ENCODE measurements at regions not wholly inside any gene's neighbourhood (a gene's known extent, or its start where the extent isn't known, plus 50 kb on each side); places are given as distances from the start of the nearest gene placed in this dataset.
"Not testable (repeated sequence)": the region's sequence is repeated elsewhere in the genome, so short reads cannot be mapped to it uniquely, and the experiment has no call there.

- H4K20me1 ChIP-seq (ENCODE audit: control insufficient read depth, insufficient read depth, insufficient read length), result no peaks in the 10 kb centered on the region
- no peak overlapping the region for H2BK12ac ChIP-seq (ENCODE audit: insufficient read length, low read depth, low read length)
- no peak overlapping the region for H2BK15ac ChIP-seq (ENCODE audit: low read depth, low read length)
Measured at GRCh38 chr19:28539759-28540158, 673.2 kb downstream of the UQCRFS1 start.

DNA sequence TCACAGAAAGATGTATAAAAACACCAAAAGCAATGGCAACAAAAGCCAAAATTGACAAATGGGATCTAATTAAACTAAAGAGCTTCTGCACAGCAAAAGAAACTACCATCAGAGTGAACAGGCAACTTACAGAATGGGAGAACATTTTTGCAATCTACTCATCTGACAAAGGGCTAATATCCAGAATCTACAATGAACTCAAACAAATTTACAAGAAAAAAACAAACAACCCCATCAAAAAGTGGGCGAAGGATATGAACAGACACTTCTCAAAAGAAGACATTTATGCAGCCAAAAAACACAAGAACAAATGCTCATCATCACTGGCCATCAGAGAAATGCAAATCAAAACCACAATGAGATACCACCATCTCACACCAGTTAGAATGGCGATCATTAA lies 674.4 kb downstream of the UQCRFS1 start:
- H3K79me1 ChIP-seq (ENCODE audit: insufficient read depth, low read depth, low read length, poor library complexity, severe bottlenecking); H2BK12ac ChIP-seq (ENCODE audit: insufficient read length, low read depth, low read length); H3K4me1 Mint-ChIP-seq; H3K9ac ChIP-seq (ENCODE audit: extremely low read depth, insufficient read length, low read length); H3K27me3 ChIP-seq (ENCODE audit: insufficient read depth, low read length); H3K23me2 ChIP-seq (ENCODE audit: insufficient read length, low read depth, low read length, poor library complexity, severe bottlenecking); H4K5ac ChIP-seq (ENCODE audit: insufficient read length, low read depth, low read length); H3K18ac ChIP-seq (ENCODE audit: insufficient read length, low read depth, low read length); H3K27ac Mint-ChIP-seq; H3K36me3 Mint-ChIP-seq (ENCODE audit: insufficient read depth in 1 of 3, low read depth in 3 of 3); H2AFZ ChIP-seq (ENCODE audit: low read length); H3K23ac ChIP-seq (ENCODE audit: insufficient read length, low read depth, low read length); H4K20me1 ChIP-seq (ENCODE audit: control insufficient read depth, insufficient read depth, insufficient read length); H3K14ac ChIP-seq (ENCODE audit: insufficient read depth, low read length); H2BK20ac ChIP-seq (ENCODE audit: low read depth, low read length, poor library complexity, severe bottlenecking); H4K8ac ChIP-seq (replicated peaks; ENCODE audit: insufficient read length, low read depth, low read length); H2BK120ac ChIP-seq (ENCODE audit: low read depth, low read length, poor library complexity, severe bottlenecking); H3K4me3 Mint-ChIP-seq; H3K79me2 ChIP-seq (ENCODE audit: insufficient read depth, low read length); H3K56ac ChIP-seq (ENCODE audit: insufficient read length, low read depth, low read length); H4K91ac ChIP-seq (ENCODE audit: insufficient read length, low read depth, low read length); H2BK5ac ChIP-seq (ENCODE audit: insufficient read length, low read length); H2BK15ac ChIP-seq (ENCODE audit: low read depth, low read length); H3T11ph ChIP-seq (ENCODE audit: low read length); H3K4ac ChIP-seq (ENCODE audit: low read depth, low read length); H3K4me2 ChIP-seq (ENCODE audit: insufficient read depth, insufficient read length, low read length); H3K27ac ChIP-seq (ENCODE audit: insufficient read length, low read depth, low read length); H3K9me3 ChIP-seq (ENCODE audit: control insufficient read depth, low read depth, low read length); DNase-seq; H3K27me3 Mint-ChIP-seq (ENCODE audit: low read depth); H3K4me1 ChIP-seq (ENCODE audit: insufficient read depth, low read length); H2AK5ac ChIP-seq (ENCODE audit: insufficient read length, low read length): not testable (repeated sequence)
- WGBS (ENCODE audit: extremely low coverage, insufficient read length, low lambda C conversion rate), result no CpG with 5 or more reads among the region's 2 CpGs
- H3K9me3 Mint-ChIP-seq, result peaks cover 13 to 17% of the 10 kb centered on the region in 2 experiments

More at GRCh38 chr19:28539759-28540158, 673.2 kb downstream of the UQCRFS1 start:
- H3K27ac Mint-ChIP-seq, result no peak overlapping the region
- no peak overlapping the region for H3K18ac ChIP-seq (ENCODE audit: insufficient read length, low read depth, low read length)
- DNase-seq, result no peak
- H3K23ac ChIP-seq (ENCODE audit: insufficient read length, low read depth, low read length), result no peak overlapping the region
- H3K79me1 ChIP-seq (ENCODE audit: insufficient read depth, low read depth, low read length, poor library complexity, severe bottlenecking), result no peaks in the 10 kb centered on the region
- peaks cover 2 to 7% (median 4%) of the 10 kb centered on the region in 3 experiments; a peak in 4 of 7 replicates for H3K36me3 Mint-ChIP-seq (ENCODE audit: insufficient read depth in 1 of 3, low read depth in 3 of 3)
- H3K4ac ChIP-seq (ENCODE audit: low read depth, low read length), result no peak overlapping the region
- H3K9me3 ChIP-seq (ENCODE audit: control insufficient read depth, low read depth, low read length), result no peaks in the 10 kb centered on the region
- H4K5ac ChIP-seq (ENCODE audit: insufficient read length, low read depth, low read length), result no peak overlapping the region
- H3K4me1 Mint-ChIP-seq, result peaks cover 3 to 6% of the 10 kb centered on the region in 2 experiments
- H3K23me2 ChIP-seq (ENCODE audit: insufficient read length, low read depth, low read length, poor library complexity, severe bottlenecking), result no peaks in the 10 kb centered on the region
- H3K27me3 ChIP-seq (ENCODE audit: insufficient read depth, low read length), result no peaks in the 10 kb centered on the region
- no peak overlapping the region for H3K27ac ChIP-seq (ENCODE audit: insufficient read length, low read depth, low read length)
- no peak for TF ChIP-seq CTCF (conservative IDR thresholded peaks at IDR 0.05)
- no peak overlapping the region for H3T11ph ChIP-seq (ENCODE audit: low read length)
- peaks cover 4% of the 10 kb centered on the region; the same call in 1 of the 2 replicates for H3K4me1 ChIP-seq (ENCODE audit: insufficient read depth, low read length)
- H3K9me3 Mint-ChIP-seq, result peaks cover 11 to 17% of the 10 kb centered on the region in 2 experiments
- H3K27me3 Mint-ChIP-seq (ENCODE audit: low read depth), result no peaks in the 10 kb centered on the region
- no peak overlapping the region for H3K56ac ChIP-seq (ENCODE audit: insufficient read length, low read depth, low read length)
- no peak overlapping the region for H4K91ac ChIP-seq (ENCODE audit: insufficient read length, low read depth, low read length)
- H2BK120ac ChIP-seq (ENCODE audit: low read depth, low read length, poor library complexity, severe bottlenecking), result no peak overlapping the region
- no peak overlapping the region for H3K4me2 ChIP-seq (ENCODE audit: insufficient read depth, insufficient read length, low read length)
- H2AK5ac ChIP-seq (ENCODE audit: insufficient read length, low read length), result no peak overlapping the region
- no peak overlapping the region for H3K9ac ChIP-seq (ENCODE audit: extremely low read depth, insufficient read length, low read length)
- H4K8ac ChIP-seq (replicated peaks; ENCODE audit: insufficient read length, low read depth, low read length), result no peak overlapping the region
- H2BK20ac ChIP-seq (ENCODE audit: low read depth, low read length, poor library complexity, severe bottlenecking), result no peak overlapping the region
- no peaks in the 10 kb centered on the region for H3K79me2 ChIP-seq (ENCODE audit: insufficient read depth, low read length)
- no peak overlapping the region for H3K4me3 Mint-ChIP-seq
- no peak overlapping the region for H2AFZ ChIP-seq (ENCODE audit: low read length)
- no peak overlapping the region for H3K14ac ChIP-seq (ENCODE audit: insufficient read depth, low read length)
- H2BK5ac ChIP-seq (ENCODE audit: insufficient read length, low read length), result no peak overlapping the region
